Hematopoietic multipotent progenitor cell treated with erythropoietin and hydrocortisone succinate and interleukin-3 and kit ligand, for 6 days (in vitro differentiated cells): ENCODE measurements at regions not wholly inside any gene's neighbourhood (a gene's known extent, or its start where the extent isn't known, plus 50 kb on each side); places are given as distances from the start of the nearest gene placed in this dataset.
A peak's percentile ranks its signal among the peaks of the same experiment; 100 is the strongest.

Experiments used
- DNase-seq: peaks from one replicate; pipeline ENCODE4 v3.0.0-alpha.2; 2015

DNA sequence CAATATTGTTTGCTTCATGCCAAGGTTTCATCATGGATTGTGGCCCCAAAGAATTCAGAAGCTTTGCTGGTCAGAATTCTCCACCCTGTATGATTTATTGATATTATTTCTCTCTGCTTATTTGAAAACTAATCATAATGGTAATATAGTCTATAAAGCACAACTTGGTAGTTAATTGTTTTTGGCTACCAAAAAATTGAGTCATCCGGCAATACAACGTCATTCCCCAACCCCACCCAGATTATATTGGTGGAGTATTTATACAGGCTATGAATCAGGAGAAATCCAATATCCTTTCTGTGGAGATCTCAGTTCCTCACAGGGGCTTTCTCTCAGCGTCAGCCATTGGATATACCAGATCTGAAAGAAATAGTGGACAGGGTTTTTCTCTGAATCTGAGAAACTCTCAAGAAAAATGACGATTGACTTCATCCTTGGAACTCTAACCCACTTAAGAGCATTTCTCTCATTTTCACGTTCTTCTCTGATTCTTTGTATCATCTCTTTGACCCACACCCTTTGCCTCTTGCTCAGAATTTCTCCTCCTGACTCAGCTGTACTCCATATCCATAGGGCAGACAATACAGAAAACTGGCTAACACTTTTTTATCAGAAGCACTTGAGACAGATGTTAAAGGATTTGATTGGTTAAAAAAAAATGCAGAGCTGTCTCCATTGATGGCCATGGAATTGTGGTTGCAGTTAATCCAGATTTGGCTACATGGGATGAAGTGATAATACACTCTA lies 1055.8 kb upstream of the CADM2 start:
- no peak for DNase-seq

DNA sequence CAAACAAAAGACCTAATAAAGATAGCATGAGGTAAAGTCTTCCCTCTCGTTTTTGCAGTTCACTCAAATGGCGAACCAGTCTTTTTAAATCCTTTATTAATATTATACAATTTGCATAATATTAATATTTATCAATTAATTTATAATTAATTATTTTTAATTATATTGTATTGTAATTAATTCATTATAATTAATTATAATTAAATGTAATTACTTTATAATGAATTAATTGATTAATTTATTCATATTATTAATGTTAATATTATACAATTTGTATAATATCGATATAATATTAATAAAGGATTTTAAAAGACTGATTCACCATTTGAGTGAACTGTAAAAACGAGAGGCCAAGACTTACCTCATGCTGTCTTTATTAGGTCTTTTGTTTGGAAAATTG lies 1045.4 kb upstream of the CADM2 start:
- no peak for DNase-seq

- DNase-seq, result no peak
Measured at GRCh38 chr3:83926291-83926690, 1032.5 kb upstream of the CADM2 start.

DNA sequence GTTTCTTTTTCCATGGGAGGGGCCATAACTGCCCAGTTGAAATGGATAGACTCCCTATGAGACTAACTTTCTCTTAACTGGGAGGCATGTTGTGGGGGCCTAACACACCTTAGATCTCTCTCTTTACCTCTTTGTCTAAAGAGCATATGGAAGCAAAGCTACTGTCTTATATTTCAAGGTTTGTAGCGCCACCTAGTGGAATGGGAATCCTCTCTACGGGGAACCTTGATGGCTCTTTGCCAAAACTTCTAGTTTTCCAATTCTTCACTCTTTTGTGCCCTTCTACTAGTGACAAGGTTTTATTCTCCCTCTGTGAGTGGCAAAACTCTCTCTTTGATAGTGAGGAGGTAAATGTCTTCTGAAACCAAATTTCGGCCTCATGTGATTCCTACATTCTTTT lies 1030.4 kb upstream of the CADM2 start:
- DNase-seq, result peak; percentile 80

- DNase-seq, result no peak
Measured at GRCh38 chr3:83928903-83929302, 1029.9 kb upstream of the CADM2 start.

DNA sequence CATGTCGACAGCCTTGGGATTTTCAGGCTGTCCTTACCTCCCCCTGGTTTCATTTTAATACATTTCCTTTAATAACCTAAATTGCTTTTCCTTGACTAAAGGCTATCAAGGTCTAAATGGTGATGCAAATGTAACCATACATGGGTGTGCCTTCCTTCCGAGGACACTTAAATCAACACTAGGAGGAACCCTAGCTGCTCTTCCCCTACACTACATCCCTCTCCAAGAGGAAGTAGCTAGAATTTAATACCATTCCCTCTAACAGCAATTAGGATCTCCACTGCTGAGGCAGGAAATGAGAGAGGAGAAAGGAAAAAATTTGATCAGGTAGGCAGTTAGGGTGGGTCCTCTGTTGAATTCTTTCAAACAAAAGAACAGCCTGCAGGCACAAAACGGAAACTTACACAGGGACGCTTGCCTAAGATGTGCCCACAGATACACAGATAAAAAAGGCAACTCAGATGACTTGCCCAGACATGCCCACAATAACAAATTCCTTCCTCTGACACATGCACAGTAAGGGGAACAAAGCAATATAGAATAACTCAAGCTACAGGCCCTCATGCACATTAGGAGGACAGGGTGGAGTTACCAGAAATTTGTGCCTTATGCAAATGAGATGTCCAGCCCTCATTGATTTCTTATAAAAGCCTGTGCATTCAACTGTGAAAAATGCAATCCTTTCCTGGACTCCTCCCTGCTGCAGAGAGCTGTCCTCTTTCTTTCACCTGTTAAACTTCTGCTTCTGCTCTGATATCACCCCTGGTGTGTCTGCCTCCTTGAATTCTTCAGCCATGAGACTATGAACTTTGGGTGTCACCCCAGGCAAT lies 1024.4 kb upstream of the CADM2 start:
- DNase-seq, result peak; percentile 17

DNA sequence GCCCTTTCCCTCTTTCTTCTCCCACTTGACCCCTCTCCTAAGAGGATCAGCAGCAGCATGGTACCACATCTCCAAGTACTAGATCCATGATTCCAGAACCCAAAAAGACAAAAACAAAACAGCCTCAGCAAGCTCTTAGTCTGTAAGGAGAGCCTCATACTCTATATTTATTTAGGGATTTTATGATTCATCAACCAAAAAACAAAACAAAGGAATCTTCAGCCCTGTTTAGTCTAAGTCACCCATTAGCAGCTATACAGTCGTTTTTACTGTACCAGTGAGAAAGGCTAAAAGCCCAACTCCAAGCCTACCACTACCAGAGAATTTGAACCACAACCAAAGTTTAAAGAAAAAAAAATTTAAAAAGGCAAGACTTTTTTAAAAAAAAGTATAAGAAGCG lies 1020.3 kb upstream of the CADM2 start:
- no peak for DNase-seq

- no peak for DNase-seq
Measured at GRCh38 chr3:83941990-83942745, 1016.6 kb upstream of the CADM2 start.

DNA sequence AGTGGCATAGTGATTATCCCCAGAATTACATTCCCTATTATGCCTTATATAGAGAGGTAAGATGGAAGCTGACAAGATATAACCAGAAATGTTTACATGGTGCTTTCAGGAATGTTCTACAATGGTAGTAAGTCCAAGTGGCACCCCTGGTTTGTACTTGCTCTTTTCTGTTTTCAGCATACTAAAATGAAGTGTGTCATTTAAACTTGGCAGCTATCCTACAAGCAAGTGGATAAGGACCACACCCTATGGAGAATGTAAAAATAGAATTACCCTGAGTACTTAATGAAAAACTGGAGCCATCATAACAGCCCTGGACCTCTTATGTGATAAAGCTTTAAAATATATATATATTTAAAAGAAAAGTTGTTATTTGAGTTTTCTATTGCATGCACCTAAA lies 1012.7 kb upstream of the CADM2 start:
- no peak for DNase-seq

GRCh38 chr3:83946554-83946953 lies 1012.2 kb upstream of the CADM2 start:
- DNase-seq, result no peak

- DNase-seq, result no peak
Measured at GRCh38 chr3:83948771-83949170, 1010.0 kb upstream of the CADM2 start.

DNA sequence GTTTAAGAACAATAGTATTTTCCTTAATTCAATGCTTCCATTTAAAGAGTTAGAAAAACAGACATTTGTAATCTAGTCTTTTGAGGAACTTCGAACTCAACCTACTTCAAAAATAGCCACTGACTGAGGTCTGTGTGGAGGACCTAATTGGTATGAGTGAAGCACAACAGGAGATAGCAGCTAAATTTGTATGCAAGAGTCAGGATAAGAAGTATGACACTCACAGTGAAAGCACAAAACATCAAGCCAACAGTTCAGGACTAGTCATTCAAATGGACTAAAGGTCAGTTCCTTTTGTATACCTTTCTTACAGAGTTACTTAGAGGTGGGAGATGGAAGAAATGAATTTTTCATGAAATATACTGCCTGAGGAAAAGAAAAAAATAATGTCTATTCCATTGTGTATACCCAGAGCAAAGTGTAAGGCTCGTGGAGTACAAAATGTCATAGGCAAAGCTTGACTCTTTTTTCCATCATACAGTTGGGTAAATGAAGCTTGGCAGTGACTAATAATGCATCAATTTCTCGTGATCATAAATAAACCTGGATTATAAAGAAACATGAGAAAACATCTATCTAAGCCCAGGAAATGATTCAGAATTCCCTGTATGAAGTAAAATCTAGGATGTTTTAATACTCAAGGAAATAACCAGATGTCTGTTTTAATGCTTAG lies 1005.2 kb upstream of the CADM2 start:
- DNase-seq, result no peak

DNA sequence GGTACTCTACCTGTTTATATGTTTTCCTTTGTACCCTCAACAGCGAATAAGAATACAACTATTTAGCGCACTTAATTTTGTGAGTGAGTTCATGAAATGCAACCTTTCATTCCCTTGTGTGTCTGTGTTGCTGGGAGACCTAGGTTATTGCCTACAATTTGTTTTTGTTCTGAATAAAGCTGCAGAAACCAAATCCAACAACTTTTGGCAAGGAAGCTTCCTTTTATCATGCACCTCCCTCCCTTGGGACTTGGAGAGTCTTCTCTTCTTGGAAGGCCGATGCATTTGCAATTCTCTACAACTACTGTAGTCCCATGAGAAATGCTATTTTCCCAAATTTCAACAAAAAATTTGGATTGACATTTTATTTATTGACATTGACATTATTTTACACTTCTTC lies 1002.4 kb upstream of the CADM2 start:
- no peak for DNase-seq

- DNase-seq, result no peak
Measured at GRCh38 chr3:83968356-83968755, 990.4 kb upstream of the CADM2 start.

- no peak for DNase-seq
Measured at GRCh38 chr3:83971666-83972065, 987.1 kb upstream of the CADM2 start.

GRCh38 chr3:84008623-84009022 lies 950.2 kb upstream of the CADM2 start:
- no peak for DNase-seq

GRCh38 chr3:84023842-84024241 lies 934.9 kb upstream of the CADM2 start:
- DNase-seq, result no peak

- DNase-seq, result no peak
Measured at GRCh38 chr3:84039099-84039498, 919.7 kb upstream of the CADM2 start.

DNA sequence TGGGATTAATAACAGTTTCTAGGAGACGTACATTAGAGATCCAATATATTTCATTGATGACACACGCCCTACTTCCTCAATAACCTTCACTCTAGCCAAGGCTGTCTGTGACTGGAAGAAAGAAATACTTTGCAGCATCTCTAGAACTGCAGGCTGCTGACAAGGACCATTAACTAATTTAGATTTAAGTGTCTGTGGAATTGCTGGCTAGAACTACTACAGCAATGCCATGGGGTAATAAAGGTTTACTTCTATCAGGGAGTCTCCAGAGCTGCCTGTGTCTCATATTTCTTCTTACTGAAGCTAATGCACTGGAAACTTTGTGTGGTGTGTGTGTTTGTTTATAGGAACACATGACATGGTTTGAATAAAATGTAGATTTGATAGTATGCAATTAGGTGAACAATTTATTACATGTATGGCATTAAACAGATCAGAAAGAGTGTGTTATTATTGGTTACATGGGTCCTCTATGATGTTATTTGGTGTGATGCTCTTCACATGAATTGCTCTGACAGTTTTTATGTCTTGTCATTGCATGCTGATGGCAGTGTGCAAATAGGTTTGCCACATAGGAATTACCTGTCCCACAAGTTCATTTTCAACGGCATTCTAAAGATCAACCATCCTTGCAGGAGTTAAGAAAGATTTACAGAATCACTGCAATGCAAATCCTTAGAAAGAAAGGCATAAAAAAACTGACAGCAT lies 916.2 kb upstream of the CADM2 start:
- DNase-seq, result no peak

DNA sequence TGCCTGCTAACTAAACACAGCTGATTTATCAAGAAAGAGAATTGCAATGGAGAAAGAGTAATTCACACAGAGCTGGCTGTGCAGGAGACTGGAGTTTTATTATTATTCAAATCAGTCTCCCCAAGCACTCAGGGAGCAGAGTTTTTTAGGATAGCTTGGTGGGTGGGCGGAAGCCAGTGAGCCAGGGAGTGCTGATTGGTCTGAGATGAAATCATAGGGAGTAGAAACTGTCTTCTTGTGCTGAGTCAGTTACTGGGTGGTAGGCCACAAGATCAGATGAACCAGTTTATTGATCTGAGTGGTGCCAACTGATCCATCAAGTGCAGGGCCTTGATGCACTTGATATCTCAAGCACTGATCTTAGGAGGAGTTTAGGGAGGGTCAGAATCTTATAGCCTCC lies 891.9 kb upstream of the CADM2 start:
- no peak for DNase-seq

- no peak for DNase-seq
Measured at GRCh38 chr3:84073664-84074063, 885.1 kb upstream of the CADM2 start.

GRCh38 chr3:84074767-84075166 lies 884.0 kb upstream of the CADM2 start:
- DNase-seq, result no peak
